CD4-positive, alpha-beta memory T cell (primary cell): ENCODE measurements at regions not wholly inside any gene's neighbourhood (a gene's known extent, or its start where the extent isn't known, plus 50 kb on each side); places are given as distances from the start of the nearest gene placed in this dataset.

Experiments
- CTCF ChIA-PET: fragments of 350-600 bp; sonication (Branson Sonifier 250); formaldehyde crosslinking; loops from one replicate; lab custom pipeline; 2021; ENCODE audit warnings: inconsistent platforms; ENCODE audit not compliant: partially characterized antibody; lab: Charles Lee
- POLR2A ChIA-PET: fragments of 350-600 bp; sonication (Branson Sonifier 250); formaldehyde crosslinking; loops from one replicate; lab custom pipeline; 2021; ENCODE audit not compliant: partially characterized antibody; lab: Charles Lee
- DNase-seq, 5 donors: peaks; one replicate each; pipeline versions ENCODE4 v3.0.0 to v3.0.0-alpha.2; 2020 to 2022; ENCODE audit warnings: mixed read lengths in 1 of 5
- H3K27ac ChIP-seq: one replicate; pipeline ENCODE4 v1.7.0; 2013; ENCODE audit warnings: low read depth, low read length
- H3K27me3 ChIP-seq: 2 replicates; pipeline ENCODE4 v1.7.0; 2013; ENCODE audit warnings: mild to moderate bottlenecking, low read length, moderate library complexity; ENCODE audit not compliant: insufficient read depth
- H3K36me3 ChIP-seq: 2 replicates; pipeline ENCODE4 v1.7.0; 2013; ENCODE audit warnings: mild to moderate bottlenecking, low read length, moderate library complexity; ENCODE audit not compliant: insufficient read depth
- H3K4me1 ChIP-seq: 2 replicates; pipeline ENCODE4 v1.7.0; 2013; ENCODE audit warnings: mild to moderate bottlenecking, low read length, moderate library complexity; ENCODE audit not compliant: insufficient read depth
- H3K4me3 ChIP-seq, 2 donors: one replicate each; pipeline ENCODE4 v1.7.0; 2013; ENCODE audit warnings: low read length in 2 of 2, mild to moderate bottlenecking in 1 of 2
- H3K9me3 ChIP-seq, 2 donors: one replicate each; pipeline ENCODE4 v1.7.0; 2013; ENCODE audit warnings: low read length in 2 of 2, control low read depth in 1 of 2; ENCODE audit not compliant: control insufficient read depth in 1 of 2
- H3K27ac Mint-ChIP-seq, 7 donors: one replicate each; pipeline ENCODE4 v1.8.0; 2020 to 2021; ENCODE audit warnings: mixed read lengths in 7 of 7, mild to moderate bottlenecking in 6 of 7, inconsistent platforms in 3 of 7, moderate library complexity in 3 of 7
- H3K27me3 Mint-ChIP-seq, 2 donors: one replicate each; pipeline ENCODE4 v1.8.0; 2020 to 2021; ENCODE audit warnings: mixed read lengths in 2 of 2
- H3K36me3 Mint-ChIP-seq, 2 donors: one replicate each; pipeline ENCODE4 v1.8.0; 2020 to 2021; ENCODE audit warnings: mixed read lengths in 2 of 2, inconsistent platforms in 1 of 2, mild to moderate bottlenecking in 1 of 2
- H3K4me1 Mint-ChIP-seq, 4 donors: one replicate each; pipeline ENCODE4 v1.8.0; 2020 to 2021; ENCODE audit warnings: mixed read lengths in 4 of 4, mild to moderate bottlenecking in 1 of 4
- H3K4me3 Mint-ChIP-seq, 8 donors: one replicate each; pipeline ENCODE4 v1.8.0; 2020 to 2021; ENCODE audit warnings: mixed read lengths in 8 of 8, mild to moderate bottlenecking in 7 of 8, moderate library complexity in 6 of 8, inconsistent platforms in 3 of 8
- H3K9me3 Mint-ChIP-seq, 8 donors: one replicate each; pipeline ENCODE4 v1.8.0; 2020 to 2021; ENCODE audit warnings: mixed read lengths in 8 of 8, mild to moderate bottlenecking in 5 of 8, inconsistent platforms in 3 of 8, moderate library complexity in 1 of 8
- intact Hi-C: fragments of 100-400 bp; cut with micrococcal nuclease; formaldehyde crosslinking; loops from one replicate; pipeline ENCODE4 v1.15.1; 2023

DNA sequence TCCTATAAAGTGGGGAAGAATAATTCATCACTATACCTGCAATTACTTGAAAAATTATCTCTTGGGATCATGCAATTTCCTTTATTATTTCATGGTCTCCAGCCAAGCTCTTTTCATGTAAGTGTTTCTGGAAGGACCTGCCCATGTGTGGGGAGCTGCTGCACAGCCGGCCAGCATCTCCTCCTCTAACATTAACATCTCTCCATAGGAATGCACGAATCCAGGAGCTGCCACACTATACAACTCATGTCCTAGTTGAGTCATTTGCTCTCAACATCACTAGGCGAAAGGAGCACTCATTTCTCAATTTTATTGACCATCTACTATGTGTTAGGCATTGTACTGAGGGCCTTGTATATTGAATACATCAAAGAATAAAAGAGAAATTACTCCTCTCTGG lies 144.3 kb upstream of the ERBB4 start:
- POLR2A ChIA-PET = no interaction called here
- peaks cover 0 to 4% of the 10 kb centered on the region in 2 donors for H3K27me3 Mint-ChIP-seq
- H3K9me3 ChIP-seq = no peaks in the 10 kb centered on the region
- H3K4me1 Mint-ChIP-seq = no peaks in the 10 kb centered on the region
- no peak overlapping the region for H3K4me3 Mint-ChIP-seq
- no peaks in the 10 kb centered on the region for H3K36me3 ChIP-seq
- CTCF ChIA-PET = no interaction called here
- H3K4me3 ChIP-seq = no peak overlapping the region
- H3K9me3 Mint-ChIP-seq = no peaks in the 10 kb centered on the region
- no peak overlapping the region for H3K27ac ChIP-seq
- no peaks in the 10 kb centered on the region for H3K27me3 ChIP-seq
- DNase-seq = no peak
- no peaks in the 10 kb centered on the region for H3K36me3 Mint-ChIP-seq
- H3K4me1 ChIP-seq = no peaks in the 10 kb centered on the region
- intact Hi-C loops = no loop called here
- H3K27ac Mint-ChIP-seq = no peak overlapping the region

DNA sequence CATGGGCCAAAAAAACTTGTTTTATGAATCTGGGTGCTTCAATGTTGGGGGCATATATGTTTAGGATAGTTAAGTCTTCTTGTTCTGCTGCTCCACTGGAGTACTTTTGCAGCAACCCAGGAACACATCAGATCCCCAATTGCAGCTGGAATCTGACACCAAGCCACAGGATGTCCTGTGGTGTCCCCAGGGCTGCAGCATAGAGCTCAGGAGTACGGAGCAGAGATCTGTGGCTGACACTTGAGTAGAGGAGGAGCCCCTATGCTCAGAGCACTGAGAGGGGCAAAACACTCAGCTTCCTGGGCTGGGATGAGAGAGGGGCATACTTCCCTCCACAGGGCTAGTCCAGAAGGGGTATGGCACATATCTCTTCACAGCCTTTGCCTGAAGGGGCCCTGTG lies 138.9 kb upstream of the ERBB4 start:
- intact Hi-C loops = no loop called here
- Histone ChIP-seq H3K4me1 (no peaks in the 10 kb centered on the region), H3K27me3 (no peaks in the 10 kb centered on the region), H3K9me3 (no peaks in the 10 kb centered on the region), H3K27ac (no peak overlapping the region), H3K36me3 (no peaks in the 10 kb centered on the region), H3K4me3 (no peak overlapping the region)
- Mint-ChIP-seq H3K27ac (peak overlapping the region in 1 of 7 donors; percentile 57), H3K4me3 (no peak overlapping the region), H3K4me1 (no peaks in the 10 kb centered on the region), H3K36me3 (no peaks in the 10 kb centered on the region), H3K27me3 (peaks cover 0 to 3% of the 10 kb centered on the region in 2 donors), H3K9me3 (peaks cover 0 to 3% (median 0%) of the 10 kb centered on the region in 8 donors)
- ChIA-PET POLR2A (no interaction called here), CTCF (no interaction called here)
- no peak for DNase-seq

DNA sequence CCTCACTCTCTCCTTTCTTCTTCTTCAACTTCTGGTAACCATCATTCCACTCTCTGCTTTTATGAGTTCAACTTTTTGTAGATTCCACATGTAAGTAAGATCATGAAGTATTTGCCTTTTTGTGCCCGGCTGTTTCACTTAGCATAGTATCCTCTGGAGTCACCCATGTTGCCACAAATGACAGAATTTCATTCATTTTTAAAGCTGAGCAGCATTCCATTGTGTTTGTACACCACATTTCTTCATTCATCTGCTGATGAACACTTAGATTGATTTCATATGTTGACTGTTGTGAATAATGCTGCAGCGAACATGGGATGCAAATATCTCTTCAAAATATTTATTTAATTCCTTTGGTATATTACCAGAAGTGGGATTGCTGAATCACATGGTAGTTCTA lies 133.6 kb upstream of the ERBB4 start:
- intact Hi-C loops = no loop called here
- Histone ChIP-seq H3K9me3 (no peaks in the 10 kb centered on the region), H3K27ac (no peak overlapping the region), H3K4me3 (no peak overlapping the region), H3K36me3 (no peaks in the 10 kb centered on the region), H3K4me1 (no peaks in the 10 kb centered on the region), H3K27me3 (no peaks in the 10 kb centered on the region)
- Mint-ChIP-seq H3K27ac (no peak overlapping the region), H3K9me3 (peaks cover 0 to 3% (median 0%) of the 10 kb centered on the region in 8 donors), H3K4me3 (no peak overlapping the region), H3K36me3 (no peaks in the 10 kb centered on the region), H3K27me3 (peaks cover 0 to 2% of the 10 kb centered on the region in 2 donors), H3K4me1 (no peaks in the 10 kb centered on the region)
- DNase-seq = no peak
- POLR2A ChIA-PET = no interaction called here
- CTCF ChIA-PET = interaction anchor here (1.4 kb wide), 1 partner anchor 12 kb away, joined by 4 read pairs; no protein-coding TSS in a partner anchor

DNA sequence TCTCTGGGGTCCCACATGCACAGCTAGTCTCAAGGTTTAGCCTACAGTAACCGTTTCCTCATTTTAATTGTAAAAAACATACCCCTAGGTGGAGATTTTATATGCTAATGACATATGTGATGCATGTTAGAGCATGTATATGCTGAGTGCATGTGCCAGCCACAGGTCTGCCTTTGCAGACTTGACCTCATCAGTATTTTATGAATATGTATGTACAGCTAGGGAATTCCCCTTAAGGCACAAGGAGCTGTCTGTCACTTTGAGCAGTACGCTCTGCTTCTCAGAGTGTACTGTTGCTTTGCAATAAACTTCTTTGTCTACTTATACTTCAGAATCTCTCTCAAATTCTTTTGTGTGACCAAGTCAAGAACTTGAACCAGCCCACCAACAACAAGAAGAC lies 131.2 kb upstream of the ERBB4 start:
- intact Hi-C loops = no loop called here
- Mint-ChIP-seq H3K4me3 (no peak overlapping the region), H3K4me1 (no peaks in the 10 kb centered on the region), H3K27ac (no peak overlapping the region), H3K27me3 (no peaks in the 10 kb centered on the region), H3K36me3 (no peaks in the 10 kb centered on the region), H3K9me3 (no peaks in the 10 kb centered on the region)
- ChIA-PET CTCF (no interaction called here), POLR2A (no interaction called here)
- no peaks in the 10 kb centered on the region for H3K4me1 ChIP-seq
- H3K27ac ChIP-seq = no peak overlapping the region
- H3K36me3 ChIP-seq = no peaks in the 10 kb centered on the region
- H3K4me3 ChIP-seq = no peak overlapping the region
- DNase-seq = no peak
- no peaks in the 10 kb centered on the region for H3K9me3 ChIP-seq
- H3K27me3 ChIP-seq = no peaks in the 10 kb centered on the region

DNA sequence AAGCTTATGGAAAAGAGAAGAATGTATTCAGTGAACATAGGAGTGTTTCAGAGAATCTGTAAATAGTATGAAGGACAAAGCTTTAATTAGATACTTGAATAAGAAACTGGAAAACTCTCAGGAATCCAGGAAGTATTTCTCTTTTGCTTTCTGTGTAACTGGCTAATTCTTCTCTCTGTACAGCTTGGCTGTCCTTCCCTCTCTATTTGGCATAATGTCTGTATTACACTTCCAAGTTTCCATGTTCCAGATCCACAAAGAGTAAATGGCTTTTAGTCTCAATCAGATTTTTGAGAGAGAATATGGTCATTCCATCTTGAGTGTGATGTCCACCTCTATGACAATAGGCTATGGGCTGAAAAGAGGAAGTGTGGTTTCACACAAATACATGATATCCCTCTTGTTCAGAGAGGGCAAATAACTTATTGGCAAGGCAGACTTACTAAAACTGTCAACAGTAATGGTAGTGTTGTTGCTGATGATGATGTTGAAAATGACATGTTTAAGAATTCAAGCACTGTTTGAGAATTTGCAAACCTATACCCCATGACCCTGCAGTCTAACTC lies 129.2 kb upstream of the ERBB4 start:
- Mint-ChIP-seq H3K27me3 (no peaks in the 10 kb centered on the region), H3K4me3 (no peak overlapping the region), H3K36me3 (no peaks in the 10 kb centered on the region), H3K27ac (no peak overlapping the region), H3K9me3 (no peaks in the 10 kb centered on the region), H3K4me1 (no peaks in the 10 kb centered on the region)
- DNase-seq = no peak
- no peaks in the 10 kb centered on the region for H3K4me1 ChIP-seq
- POLR2A ChIA-PET = no interaction called here
- CTCF ChIA-PET = no interaction called here
- H3K27ac ChIP-seq = no peak overlapping the region
- no peaks in the 10 kb centered on the region for H3K9me3 ChIP-seq
- no peaks in the 10 kb centered on the region for H3K27me3 ChIP-seq
- no peaks in the 10 kb centered on the region for H3K36me3 ChIP-seq
- H3K4me3 ChIP-seq = no peak overlapping the region
- intact Hi-C loops = no loop called here

DNA sequence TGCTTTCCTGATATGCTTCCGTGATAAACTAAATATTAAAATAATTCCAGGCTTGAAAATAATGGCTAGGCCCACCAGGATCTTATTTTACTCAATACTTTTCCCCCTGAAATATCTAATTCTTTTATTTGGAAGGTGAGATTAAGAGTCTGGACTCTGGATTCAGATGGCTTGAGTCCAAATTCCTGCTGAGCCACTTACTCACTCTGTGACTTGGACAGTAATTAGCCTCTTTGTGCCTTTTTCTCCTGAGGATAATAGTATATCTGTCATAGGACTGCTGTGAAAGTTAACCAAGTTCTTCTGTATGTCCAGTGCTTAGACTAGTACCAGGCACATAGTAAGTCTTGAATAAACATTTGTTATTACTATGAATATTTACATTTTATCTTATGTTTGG lies 127.3 kb upstream of the ERBB4 start:
- DNase-seq = no peak
- intact Hi-C loops = no loop called here
- ChIA-PET POLR2A (no interaction called here), CTCF (no interaction called here)
- Mint-ChIP-seq H3K27me3 (no peaks in the 10 kb centered on the region), H3K4me1 (no peaks in the 10 kb centered on the region), H3K27ac (no peak overlapping the region), H3K4me3 (no peak overlapping the region), H3K36me3 (no peaks in the 10 kb centered on the region), H3K9me3 (no peaks in the 10 kb centered on the region)
- Histone ChIP-seq H3K4me3 (no peak overlapping the region), H3K4me1 (no peaks in the 10 kb centered on the region), H3K9me3 (no peaks in the 10 kb centered on the region), H3K27me3 (no peaks in the 10 kb centered on the region), H3K27ac (no peak overlapping the region), H3K36me3 (no peaks in the 10 kb centered on the region)

DNA sequence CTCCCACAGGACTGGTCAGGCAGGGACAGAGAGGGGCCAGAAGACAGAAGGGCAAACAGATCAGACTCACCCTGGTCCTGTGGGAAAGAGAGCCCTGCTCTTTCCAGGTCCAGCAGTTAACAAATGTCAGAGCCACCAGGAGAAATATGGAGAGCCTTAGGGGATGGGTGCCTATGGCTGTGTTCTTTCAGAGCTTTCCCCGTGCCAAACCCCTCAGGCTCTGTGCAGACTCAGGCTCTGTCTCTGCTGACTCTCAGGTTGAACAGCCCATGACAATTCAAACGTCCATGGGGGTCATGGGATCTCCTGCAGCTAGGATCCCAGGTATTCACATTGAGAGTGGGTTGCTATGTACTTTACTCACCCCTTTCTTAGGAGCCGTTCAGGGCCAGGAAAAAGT lies 120.8 kb upstream of the ERBB4 start:
- no peak overlapping the region for H3K27ac ChIP-seq
- no peaks in the 10 kb centered on the region for H3K27me3 ChIP-seq
- Mint-ChIP-seq H3K36me3 (no peaks in the 10 kb centered on the region), H3K9me3 (peaks cover 0 to 15% (median 6%) of the 10 kb centered on the region in 8 donors), H3K27ac (no peak overlapping the region), H3K4me1 (no peaks in the 10 kb centered on the region), H3K27me3 (no peaks in the 10 kb centered on the region), H3K4me3 (no peak overlapping the region)
- H3K4me3 ChIP-seq = no peak overlapping the region
- CTCF ChIA-PET = no interaction called here
- intact Hi-C loops = no loop called here
- no peaks in the 10 kb centered on the region for H3K4me1 ChIP-seq
- no peaks in the 10 kb centered on the region for H3K9me3 ChIP-seq
- no peaks in the 10 kb centered on the region for H3K36me3 ChIP-seq
- POLR2A ChIA-PET = no interaction called here
- no peak for DNase-seq

DNA sequence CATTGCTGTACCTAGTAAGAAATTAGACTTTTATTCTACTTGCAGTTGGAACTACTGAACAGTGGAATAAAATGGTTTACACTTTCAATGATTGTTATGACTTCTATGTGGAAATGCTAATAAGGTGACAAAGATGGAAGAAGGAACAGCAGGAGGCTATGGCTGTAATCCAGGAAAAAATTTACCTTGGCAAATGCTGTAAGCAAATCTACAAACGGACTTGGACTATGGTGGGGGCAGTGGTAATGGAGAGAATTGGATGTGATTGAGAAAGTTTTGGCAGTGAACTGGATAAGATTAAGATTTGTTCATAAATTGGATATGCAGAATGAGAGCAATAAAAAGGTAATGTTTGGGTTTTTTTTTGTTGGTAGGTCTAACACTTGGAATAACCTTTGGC lies 111.0 kb upstream of the ERBB4 start:
- Mint-ChIP-seq H3K27me3 (no peaks in the 10 kb centered on the region), H3K36me3 (no peaks in the 10 kb centered on the region), H3K9me3 (peaks cover 0 to 10% (median 2%) of the 10 kb centered on the region in 8 donors), H3K4me3 (no peak overlapping the region), H3K4me1 (no peaks in the 10 kb centered on the region), H3K27ac (no peak overlapping the region)
- Histone ChIP-seq H3K27ac (no peak overlapping the region), H3K4me3 (no peak overlapping the region), H3K9me3 (no peaks in the 10 kb centered on the region), H3K27me3 (no peaks in the 10 kb centered on the region), H3K36me3 (no peaks in the 10 kb centered on the region), H3K4me1 (no peaks in the 10 kb centered on the region)
- CTCF ChIA-PET = no interaction called here
- no peak for DNase-seq
- POLR2A ChIA-PET = no interaction called here
- intact Hi-C loops = no loop called here
